Kidney (tissue), 13 donors: ENCODE measurements at regions not wholly inside any gene's neighbourhood (a gene's known extent, or its start where the extent isn't known, plus 50 kb on each side); places are given as distances from the start of the nearest gene placed in this dataset.

Experiments
- DNase-seq, 5 donors: peaks; one replicate each; pipeline ENCODE4 v3.0.0-alpha.2; 2013 to 2020
- FAIRE-seq: peaks from 2 replicates; lab custom pipeline; 2012; peaks lifted over from hg19 to GRCh38; lab: Jason Lieb, UNC
- H3K27ac ChIP-seq, 2 donors: one replicate each; pipeline ENCODE4 v1.7.0; 2013; ENCODE audit warnings: low read depth in 2 of 2, low read length in 2 of 2, inconsistent platforms in 1 of 2
- H3K27me3 ChIP-seq: one replicate; pipeline ENCODE4 v1.7.1; 2013; ENCODE audit warnings: low read length, inconsistent platforms; ENCODE audit not compliant: control insufficient read depth, insufficient read depth
- H3K36me3 ChIP-seq, 3 donors: one replicate each; pipeline versions ENCODE4 v1.7.0 to v1.7.1; 2013; ENCODE audit warnings: low read length in 3 of 3, control low read depth in 1 of 3, inconsistent platforms in 1 of 3; ENCODE audit not compliant: insufficient read depth in 3 of 3, control insufficient read depth in 2 of 3
- H3K4me1 ChIP-seq, 3 donors: one replicate each; pipeline versions ENCODE4 v1.7.0 to v1.7.1; 2013; ENCODE audit warnings: low read length in 3 of 3, inconsistent platforms in 1 of 3, low read depth in 1 of 3; ENCODE audit not compliant: control insufficient read depth in 2 of 3, insufficient read depth in 2 of 3
- H3K4me3 ChIP-seq, 3 donors: one replicate each; pipeline versions ENCODE4 v1.7.0 to v1.8.1; 2013; ENCODE audit warnings: low read length in 3 of 3, control low read depth in 1 of 3, inconsistent platforms in 1 of 3
- H3K9ac ChIP-seq, 3 donors: one replicate each; pipeline versions ENCODE4 v1.7.0 to v1.7.1; 2013; ENCODE audit warnings: low read length in 3 of 3, control low read depth in 1 of 3, inconsistent platforms in 1 of 3
- H3K9me3 ChIP-seq, 3 donors: one replicate each; pipeline versions ENCODE4 v1.7.0 to v1.7.1; 2013; ENCODE audit warnings: low read length in 3 of 3, control low read depth in 1 of 3, inconsistent platforms in 1 of 3; ENCODE audit not compliant: control insufficient read depth in 2 of 3, insufficient read depth in 1 of 3
- CTCF ChIP-seq: IDR thresholded peaks from 3 replicates; pipeline ENCODE4 v1.5.1; 2012; ENCODE audit warnings: mild to moderate bottlenecking, moderate library complexity, borderline replicate concordance; ENCODE audit not compliant: insufficient read depth; ENCODE audit errors: extremely low read depth
- intact Hi-C: fragments of 100-400 bp; cut with DNase I; formaldehyde crosslinking; loops from one replicate; pipeline ENCODE4 v1.11.1; 2022
- donor health status: control.
- donor health status: control.
- donor health status: control.
- donor health status: control.
- donor health status: control.
- donor health status: DM: yes; HTN: yes; CAD: no.
- donor health status: Normal renal cell carcinoma (clear cell type).

- intact Hi-C loops = no loop called here
- Histone ChIP-seq H3K9ac (no peak overlapping the region), H3K4me1 (no peaks in the 10 kb centered on the region), H3K27me3 (no peaks in the 10 kb centered on the region), H3K9me3 (no peaks in the 10 kb centered on the region), H3K27ac (no peak overlapping the region), H3K4me3 (no peak overlapping the region), H3K36me3 (no peaks in the 10 kb centered on the region)
- FAIRE-seq = no peak
- TF ChIP-seq CTCF = no peak
- DNase-seq = no peak
Observed at GRCh38 chr1:2908081-2908480, 106.6 kb upstream of the TTC34 start.

DNA sequence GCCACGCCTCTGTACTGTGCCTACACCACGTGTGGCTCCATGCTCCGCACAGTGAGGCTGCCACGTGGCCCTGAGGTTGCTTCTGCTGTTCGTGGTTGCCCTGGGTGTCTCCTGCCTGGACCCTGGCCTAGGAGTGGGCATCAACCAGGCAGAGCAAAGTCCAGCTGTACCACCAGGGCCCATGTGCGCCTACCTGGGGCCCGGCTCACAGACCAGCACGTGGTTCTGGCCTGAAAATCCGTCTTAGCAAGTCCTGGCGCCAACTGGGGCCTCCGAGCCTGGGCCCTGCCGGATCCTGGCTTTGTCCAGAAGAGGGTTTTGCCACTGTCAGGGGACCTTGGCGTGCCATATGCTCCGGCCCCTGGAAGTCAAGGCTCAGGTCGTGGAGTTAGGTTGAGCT is 107.1 kb upstream of the TTC34 start:
- H3K4me3 ChIP-seq = no peak overlapping the region
- no peaks in the 10 kb centered on the region for H3K4me1 ChIP-seq
- no peak for TF ChIP-seq CTCF
- H3K9me3 ChIP-seq = no peaks in the 10 kb centered on the region
- no peak overlapping the region for H3K9ac ChIP-seq
- H3K36me3 ChIP-seq = no peaks in the 10 kb centered on the region
- DNase-seq = no peak
- H3K27me3 ChIP-seq = no peaks in the 10 kb centered on the region
- intact Hi-C loops = no loop called here
- FAIRE-seq = no peak
- H3K27ac ChIP-seq = no peak overlapping the region

GRCh38 chr1:2909797-2910196 is 108.3 kb upstream of the TTC34 start:
- Histone ChIP-seq H3K36me3 (no peaks in the 10 kb centered on the region), H3K27me3 (no peaks in the 10 kb centered on the region), H3K4me1 (no peaks in the 10 kb centered on the region), H3K4me3 (no peak overlapping the region), H3K9ac (no peak overlapping the region), H3K9me3 (no peaks in the 10 kb centered on the region), H3K27ac (no peak overlapping the region)
- intact Hi-C loops = no loop called here
- TF ChIP-seq CTCF = no peak
- FAIRE-seq (no peak), DNase-seq (no peak)

DNA sequence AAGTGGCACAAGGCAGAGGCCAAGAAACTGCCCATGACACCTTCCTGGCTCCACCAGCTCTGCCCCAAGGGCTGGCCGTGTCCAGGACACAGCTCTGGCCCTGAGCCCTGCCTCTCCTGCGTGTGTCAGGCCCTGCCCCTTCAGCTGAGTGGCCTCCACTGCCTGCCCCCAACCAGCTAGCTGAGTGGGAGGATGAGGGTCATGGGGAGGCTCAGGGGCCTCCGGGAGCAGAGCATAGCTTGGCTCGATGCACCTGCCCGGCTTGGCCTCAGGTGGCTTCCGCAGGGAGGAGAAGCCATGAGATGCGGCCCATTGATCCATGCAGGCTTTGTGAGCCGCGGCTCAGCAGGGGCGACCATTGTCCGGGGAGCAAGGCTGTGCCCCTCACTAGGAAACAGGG is 108.7 kb upstream of the TTC34 start:
- Histone ChIP-seq H3K4me3 (no peak overlapping the region), H3K9ac (no peak overlapping the region), H3K27ac (no peak overlapping the region), H3K4me1 (no peaks in the 10 kb centered on the region), H3K36me3 (no peaks in the 10 kb centered on the region), H3K9me3 (no peaks in the 10 kb centered on the region), H3K27me3 (no peaks in the 10 kb centered on the region)
- FAIRE-seq (no peak), DNase-seq (no peak)
- no peak for TF ChIP-seq CTCF
- intact Hi-C loops = no loop called here
